OCI-LY7 (cell line): ENCODE measurements at regions not wholly inside any gene's neighbourhood (a gene's known extent, or its start where the extent isn't known, plus 50 kb on each side); places are given as distances from the start of the nearest gene placed in this dataset.

Experiments used
- BruUV-seq: library from RNA; stranded (reverse); fragments of 400-500 nt; replicated peaks from 2 replicates; lab custom pipeline; 2021; lab: Mats Ljungman, UMichigan
- CTCF ChIA-PET: fragments of 300-600 bp; sonication (Branson Sonifier 250); formaldehyde crosslinking; loops from one replicate; lab custom pipeline; 2022; ENCODE audit warnings: antibody characterized with exemption; ENCODE audit not compliant: unreplicated experiment; lab: Charles Lee
- POLR2A ChIA-PET: fragments of 300-600 bp; sonication (Branson Sonifier 250); formaldehyde crosslinking; loops from one replicate; lab custom pipeline; 2022; ENCODE audit warnings: antibody characterized with exemption; lab: Charles Lee
- DNase-seq: peaks from one replicate; pipeline ENCODE4 v3.0.0-alpha.2; 2015; ENCODE audit warnings: low spot score
- H2AFZ ChIP-seq: fragments of 200-600 bp; sonication (generic), shearing (Covaris generic); 2 replicates; pipeline ENCODE4 v1.6.1; 2014; ENCODE audit warnings: mild to moderate bottlenecking, antibody characterized with exemption, low read length, moderate library complexity
- H3K27ac ChIP-seq: fragments of 200-600 bp; sonication (generic); 2 replicates; pipeline ENCODE4 v1.5.1; 2014; ENCODE audit warnings: mixed run types, low read depth, mild to moderate bottlenecking, moderate library complexity, low read length, inconsistent platforms; ENCODE audit not compliant: poor library complexity, severe bottlenecking
- H3K36me3 ChIP-seq: fragments of 200-600 bp; sonication (generic); 2 replicates; pipeline ENCODE4 v1.6.1; 2014; ENCODE audit warnings: mild to moderate bottlenecking, antibody characterized with exemption, low read length, moderate library complexity, mixed read lengths; ENCODE audit not compliant: insufficient read depth
- H3K4me1 ChIP-seq: fragments of 200-600 bp; sonication (generic); 2 replicates; pipeline ENCODE4 v1.5.1; 2014; ENCODE audit warnings: mild to moderate bottlenecking, low read length; ENCODE audit not compliant: insufficient read depth, poor library complexity, severe bottlenecking
- H3K4me2 ChIP-seq: fragments of 200-600 bp; sonication (generic); 2 replicates; pipeline ENCODE4 v1.6.1; 2014; ENCODE audit warnings: mild to moderate bottlenecking, low read length
- H3K4me3 ChIP-seq: fragments of 200-600 bp; sonication (generic); 2 replicates; pipeline ENCODE4 v1.5.1; 2014; ENCODE audit warnings: mild to moderate bottlenecking, low read depth, low read length; ENCODE audit not compliant: poor library complexity, severe bottlenecking
- H3K79me2 ChIP-seq: fragments of 200-600 bp; sonication (generic); 2 replicates; pipeline ENCODE4 v1.6.1; 2016; ENCODE audit warnings: low read depth, mild to moderate bottlenecking, low read length, moderate library complexity, mixed read lengths; ENCODE audit not compliant: insufficient read depth
- H3K9me2 ChIP-seq: fragments of 200-600 bp; sonication (generic); 2 replicates; pipeline ENCODE4 v1.6.1; 2016; ENCODE audit warnings: mild to moderate bottlenecking, low read length, mixed read lengths; ENCODE audit not compliant: insufficient read depth
- H3K9me3 ChIP-seq: fragments of 200-600 bp; sonication (generic); 2 replicates; pipeline ENCODE4 v1.6.1; 2014; ENCODE audit warnings: mild to moderate bottlenecking, mixed run types, low read length, mixed read lengths
- H4K20me1 ChIP-seq: fragments of 200-600 bp; sonication (generic); 2 replicates; pipeline ENCODE4 v1.6.1; 2014; ENCODE audit warnings: mild to moderate bottlenecking, antibody characterized with exemption, low read length, moderate library complexity, mixed read lengths; ENCODE audit not compliant: insufficient read depth
- EZH2phosphoT487 ChIP-seq: fragments of 200-600 bp; sonication (generic); IDR thresholded peaks from 2 replicates; pipeline ENCODE4 v1.6.1; 2018; ENCODE audit warnings: low read depth, borderline replicate concordance, mild to moderate bottlenecking, mixed run types, antibody characterized with exemption, low read length, moderate library complexity, mixed read lengths
- intact Hi-C: fragments of 100-400 bp; cut with micrococcal nuclease; formaldehyde crosslinking; loops from one replicate; pipeline ENCODE4 v1.10.0; 2022; ENCODE audit not compliant: unreplicated experiment
- TF ChIP-seq, protein P1 (sequence below): fragments of 200-600 bp; sonication (generic); conservative IDR thresholded peaks from 2 replicates; pipeline ENCODE4 v1.5.1; 2014; ENCODE audit warnings: mild to moderate bottlenecking, antibody characterized with exemption, low read length, moderate library complexity, mixed read lengths

- Histone ChIP-seq H3K9me3 (no peaks in the 10 kb centered on the region), H4K20me1 (no peaks in the 10 kb centered on the region), H3K4me2 (no peak overlapping the region), H2AFZ (no peak overlapping the region), H3K9me2 (no peaks in the 10 kb centered on the region), H3K4me3 (no peak overlapping the region), H3K27ac (no peak overlapping the region), H3K4me1 (no peaks in the 10 kb centered on the region), H3K36me3 (no peaks in the 10 kb centered on the region), H3K79me2 (no peaks in the 10 kb centered on the region)
- POLR2A ChIA-PET, result no interaction called here
- TF ChIP-seq, protein P1, sequence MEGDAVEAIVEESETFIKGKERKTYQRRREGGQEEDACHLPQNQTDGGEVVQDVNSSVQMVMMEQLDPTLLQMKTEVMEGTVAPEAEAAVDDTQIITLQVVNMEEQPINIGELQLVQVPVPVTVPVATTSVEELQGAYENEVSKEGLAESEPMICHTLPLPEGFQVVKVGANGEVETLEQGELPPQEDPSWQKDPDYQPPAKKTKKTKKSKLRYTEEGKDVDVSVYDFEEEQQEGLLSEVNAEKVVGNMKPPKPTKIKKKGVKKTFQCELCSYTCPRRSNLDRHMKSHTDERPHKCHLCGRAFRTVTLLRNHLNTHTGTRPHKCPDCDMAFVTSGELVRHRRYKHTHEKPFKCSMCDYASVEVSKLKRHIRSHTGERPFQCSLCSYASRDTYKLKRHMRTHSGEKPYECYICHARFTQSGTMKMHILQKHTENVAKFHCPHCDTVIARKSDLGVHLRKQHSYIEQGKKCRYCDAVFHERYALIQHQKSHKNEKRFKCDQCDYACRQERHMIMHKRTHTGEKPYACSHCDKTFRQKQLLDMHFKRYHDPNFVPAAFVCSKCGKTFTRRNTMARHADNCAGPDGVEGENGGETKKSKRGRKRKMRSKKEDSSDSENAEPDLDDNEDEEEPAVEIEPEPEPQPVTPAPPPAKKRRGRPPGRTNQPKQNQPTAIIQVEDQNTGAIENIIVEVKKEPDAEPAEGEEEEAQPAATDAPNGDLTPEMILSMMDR, result no peak
- no peak for TF ChIP-seq EZH2phosphoT487
- intact Hi-C loops, result no loop called here
- DNase-seq, result no peak
- CTCF ChIA-PET, result no interaction called here
- no TSS peak for BruUV-seq
Measured at GRCh38 chr20:46816886-46817638, 77.6 kb upstream of the EYA2 start.

- H3K4me3 ChIP-seq, result no peak overlapping the region
- H2AFZ ChIP-seq, result no peak overlapping the region
- CTCF ChIA-PET, result no interaction called here
- intact Hi-C loops, result no loop called here
- BruUV-seq, result no TSS peak
- H3K79me2 ChIP-seq, result no peaks in the 10 kb centered on the region
- H3K27ac ChIP-seq, result no peak overlapping the region
- no peaks in the 10 kb centered on the region for H3K4me1 ChIP-seq
- H3K4me2 ChIP-seq, result no peak overlapping the region
- no peaks in the 10 kb centered on the region for H3K9me2 ChIP-seq
- no peak for DNase-seq
- H4K20me1 ChIP-seq, result no peaks in the 10 kb centered on the region
- POLR2A ChIA-PET, result no interaction called here
- TF ChIP-seq, protein P1, result no peak
- TF ChIP-seq EZH2phosphoT487, result no peak
- no peaks in the 10 kb centered on the region for H3K9me3 ChIP-seq
- no peaks in the 10 kb centered on the region for H3K36me3 ChIP-seq
Measured at GRCh38 chr20:46820682-46821081, 74.0 kb upstream of the EYA2 start.

DNA sequence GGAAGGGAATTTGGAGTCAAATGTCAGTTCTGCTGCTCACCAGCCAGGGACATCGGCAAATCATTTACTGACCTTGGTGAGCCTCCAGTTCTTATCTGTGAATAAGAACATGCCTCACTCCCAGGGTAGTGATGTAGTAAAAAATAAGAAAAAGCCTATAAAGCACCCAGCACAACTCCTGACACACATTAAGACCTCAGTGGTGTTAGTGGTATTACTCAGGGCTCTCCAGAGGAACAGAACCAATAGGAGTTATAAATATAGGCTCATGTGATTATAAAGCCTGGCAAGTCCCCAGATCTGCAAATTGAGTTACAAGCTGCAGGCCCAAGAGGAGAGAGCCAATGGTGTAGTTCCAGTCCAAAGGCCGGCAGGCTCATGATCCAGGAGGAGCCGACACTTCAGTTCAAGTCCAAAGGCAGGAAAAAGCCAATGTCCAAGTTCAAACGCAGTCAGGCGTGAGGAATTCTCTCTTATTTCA is 71.3 kb upstream of the EYA2 start:
- Histone ChIP-seq H3K9me2 (no peaks in the 10 kb centered on the region), H3K79me2 (no peaks in the 10 kb centered on the region), H3K4me3 (no peak overlapping the region), H2AFZ (no peak overlapping the region), H3K36me3 (no peaks in the 10 kb centered on the region), H3K4me1 (no peaks in the 10 kb centered on the region), H3K9me3 (no peaks in the 10 kb centered on the region), H3K27ac (no peak overlapping the region), H4K20me1 (no peaks in the 10 kb centered on the region), H3K4me2 (no peak overlapping the region)
- ChIA-PET CTCF (no interaction called here), POLR2A (no interaction called here)
- BruUV-seq, result no TSS peak
- TF ChIP-seq EZH2phosphoT487, result no peak
- TF ChIP-seq, protein P1, result no peak
- intact Hi-C loops, result no loop called here
- DNase-seq, result no peak
